Liver (tissue), 3 donors: ENCODE measurements at regions not wholly inside any gene's neighbourhood (a gene's known extent, or its start where the extent isn't known, plus 50 kb on each side); places are given as distances from the start of the nearest gene placed in this dataset.

Experiments used
- CTCF ChIP-seq: fragments of 150-350 bp; IDR thresholded peaks from 2 replicates; pipeline ENCODE4 v1.5.1; 2017; ENCODE audit warnings: improper control_type of control experiment, low read depth, low read length; ENCODE audit not compliant: missing input control
- FOXA2 ChIP-seq: IDR thresholded peaks from 2 replicates; pipeline ENCODE4 v1.6.1; 2016; ENCODE audit warnings: antibody characterized with exemption
- GABPA ChIP-seq, 2 donors: IDR thresholded peaks in 1 of 2; conservative IDR thresholded peaks in 1 of 2; 2 replicates each; pipeline ENCODE4 v1.6.1; 2016; ENCODE audit warnings: antibody characterized with exemption in 2 of 2, mild to moderate bottlenecking in 1 of 2, moderate library complexity in 1 of 2
- HNF4A ChIP-seq, 2 donors: conservative IDR thresholded peaks; 2 replicates each; pipeline ENCODE4 v1.6.1; 2016; ENCODE audit warnings: antibody characterized with exemption in 2 of 2, mild to moderate bottlenecking in 2 of 2
- JUND ChIP-seq, 2 donors: IDR thresholded peaks; 2 replicates each; pipeline ENCODE4 v1.6.1; 2016; ENCODE audit warnings: antibody characterized with exemption in 2 of 2
- MAX ChIP-seq: IDR thresholded peaks from 2 replicates; pipeline ENCODE4 v1.6.1; 2016; ENCODE audit warnings: antibody characterized with exemption
- NR2F2 ChIP-seq: IDR thresholded peaks from 2 replicates; pipeline ENCODE4 v1.6.1; 2016; ENCODE audit warnings: antibody characterized with exemption
- RAD21 ChIP-seq, 2 donors: IDR thresholded peaks; 2 replicates each; pipeline ENCODE4 v1.6.1; 2016; ENCODE audit warnings: antibody characterized with exemption in 2 of 2, mild to moderate bottlenecking in 2 of 2
- REST ChIP-seq: IDR thresholded peaks from 2 replicates; pipeline ENCODE4 v1.6.1; 2016; ENCODE audit warnings: antibody characterized with exemption, mild to moderate bottlenecking
- SP1 ChIP-seq: IDR thresholded peaks from 2 replicates; pipeline ENCODE4 v1.6.1; 2018; ENCODE audit warnings: antibody characterized with exemption, mild to moderate bottlenecking
- TAF1 ChIP-seq: conservative IDR thresholded peaks from 2 replicates; pipeline ENCODE4 v1.6.1; 2016; ENCODE audit warnings: antibody characterized with exemption, mild to moderate bottlenecking
- YY1 ChIP-seq: IDR thresholded peaks from 2 replicates; pipeline ENCODE4 v1.6.1; 2016; ENCODE audit warnings: antibody characterized with exemption, mild to moderate bottlenecking
- ZBTB33 ChIP-seq: IDR thresholded peaks from 2 replicates; pipeline ENCODE4 v1.6.1; 2016; ENCODE audit warnings: antibody characterized with exemption
- donor health status: healthy.
- donor health status: healthy.

DNA sequence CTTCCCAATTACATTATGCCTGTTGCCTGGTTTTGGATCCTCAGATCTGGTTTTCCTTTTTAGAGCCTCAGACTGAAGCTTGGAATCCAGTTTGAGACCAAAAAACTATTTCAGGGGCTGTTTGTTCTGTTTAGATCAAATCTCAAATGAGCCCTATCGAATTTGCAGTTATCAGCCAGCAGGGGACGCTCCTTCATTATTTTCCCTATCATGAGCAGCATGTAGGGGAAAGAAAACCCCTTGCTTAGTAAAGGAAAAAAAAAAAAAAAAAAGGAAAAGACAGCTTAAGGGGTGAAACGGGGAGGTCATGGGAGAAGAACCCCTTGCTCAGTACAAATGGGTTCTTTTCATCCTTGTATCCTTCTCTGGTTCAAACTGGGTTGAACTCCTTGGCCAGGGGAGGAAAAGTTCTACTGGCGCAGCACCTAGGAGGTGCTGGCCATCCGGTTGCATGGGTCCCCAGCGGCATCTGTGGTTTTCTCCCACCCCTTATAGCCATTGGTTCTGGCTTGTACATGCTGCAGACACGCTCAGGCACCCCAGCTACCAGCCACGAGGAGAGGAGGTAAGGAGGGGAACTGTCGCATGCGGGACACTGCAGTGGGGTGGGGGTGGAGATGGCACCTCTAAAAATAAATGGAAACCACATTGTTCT lies 1375.1 kb upstream of the ALCAM start:
- TF ChIP-seq CTCF (peak; percentile 11), YY1 (no peak), RAD21 (IDR thresholded peaks at IDR 0.05) (peak; percentile 10 to 49), FOXA2 (no peak), TAF1 (no peak), ZBTB33 (no peak), NR2F2 (no peak), REST (no peak), GABPA (IDR thresholded peaks at IDR 0.05 in 1 of 2, conservative IDR thresholded peaks at IDR 0.05 in 1 of 2) (no peak), HNF4A (conservative IDR thresholded peaks at IDR 0.05) (no peak), MAX (no peak), SP1 (no peak), JUND (IDR thresholded peaks at IDR 0.05) (no peak)
